ENCODE measurements at regions not wholly inside any gene's neighbourhood (a gene's known extent, or its start where the extent isn't known, plus 50 kb on each side); places are given as distances from the start of the nearest gene placed in this dataset.
"Not testable (repeated sequence)": the region's sequence is repeated elsewhere in the genome, so short reads cannot be mapped to it uniquely, and the experiment has no call there.

DNA sequence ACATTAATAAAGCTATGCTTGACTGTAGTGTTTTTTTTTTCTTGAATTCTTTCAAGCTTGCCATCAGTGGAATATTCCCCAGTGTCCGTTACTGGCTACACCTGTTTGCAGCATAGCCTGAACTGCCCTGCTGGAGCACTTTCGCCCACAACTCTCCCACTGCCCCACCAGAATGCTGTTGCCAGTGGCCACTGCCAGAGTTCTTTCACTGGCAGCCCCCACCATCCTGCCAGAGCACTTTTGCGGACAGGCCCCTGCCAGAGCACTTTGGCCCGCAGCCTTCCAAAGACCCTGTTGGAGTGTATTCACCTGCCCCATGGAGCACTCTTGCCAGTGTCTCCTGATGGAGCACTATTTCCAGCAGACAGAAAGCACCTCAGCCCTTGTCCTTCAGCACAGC is 452.3 kb upstream of the GRID2 start:
- no peak for DNase-seq (ENCODE audit: low read depth, low spot score)
- ChIA-PET POLR2A (no interaction called here), CTCF (no interaction called here)
- H3K4me3 ChIP-seq (ENCODE audit: low read depth, low read length) = no peak overlapping the region
- TF ChIP-seq, protein P1, sequence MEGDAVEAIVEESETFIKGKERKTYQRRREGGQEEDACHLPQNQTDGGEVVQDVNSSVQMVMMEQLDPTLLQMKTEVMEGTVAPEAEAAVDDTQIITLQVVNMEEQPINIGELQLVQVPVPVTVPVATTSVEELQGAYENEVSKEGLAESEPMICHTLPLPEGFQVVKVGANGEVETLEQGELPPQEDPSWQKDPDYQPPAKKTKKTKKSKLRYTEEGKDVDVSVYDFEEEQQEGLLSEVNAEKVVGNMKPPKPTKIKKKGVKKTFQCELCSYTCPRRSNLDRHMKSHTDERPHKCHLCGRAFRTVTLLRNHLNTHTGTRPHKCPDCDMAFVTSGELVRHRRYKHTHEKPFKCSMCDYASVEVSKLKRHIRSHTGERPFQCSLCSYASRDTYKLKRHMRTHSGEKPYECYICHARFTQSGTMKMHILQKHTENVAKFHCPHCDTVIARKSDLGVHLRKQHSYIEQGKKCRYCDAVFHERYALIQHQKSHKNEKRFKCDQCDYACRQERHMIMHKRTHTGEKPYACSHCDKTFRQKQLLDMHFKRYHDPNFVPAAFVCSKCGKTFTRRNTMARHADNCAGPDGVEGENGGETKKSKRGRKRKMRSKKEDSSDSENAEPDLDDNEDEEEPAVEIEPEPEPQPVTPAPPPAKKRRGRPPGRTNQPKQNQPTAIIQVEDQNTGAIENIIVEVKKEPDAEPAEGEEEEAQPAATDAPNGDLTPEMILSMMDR (IDR thresholded peaks at IDR 0.05; ENCODE audit: insufficient read depth, low read length, missing control alignments) = no peak

DNA sequence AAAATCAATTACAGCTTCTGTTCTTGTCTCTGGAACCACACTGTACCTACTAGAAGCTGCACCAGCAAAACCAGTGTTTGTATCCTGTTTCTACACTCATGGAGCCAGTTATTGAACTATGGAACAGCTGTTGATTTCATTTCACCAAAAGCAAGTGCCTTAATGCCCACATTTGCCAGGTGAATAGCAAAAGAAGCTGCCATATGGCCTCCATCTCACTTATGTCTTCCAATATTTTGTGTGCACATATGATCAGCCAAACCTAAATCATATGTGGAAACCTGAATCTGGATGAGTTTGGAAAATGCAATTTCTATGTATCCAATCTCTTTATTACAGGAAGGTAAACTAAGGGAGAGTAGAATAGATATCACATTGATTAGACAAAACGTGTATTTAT is 415.8 kb upstream of the GRID2 start:
- TF ChIP-seq, protein P1 (IDR thresholded peaks at IDR 0.05; ENCODE audit: insufficient read depth, low read length, missing control alignments) = no peak
- ChIA-PET CTCF (no interaction called here), POLR2A (no interaction called here)

DNA sequence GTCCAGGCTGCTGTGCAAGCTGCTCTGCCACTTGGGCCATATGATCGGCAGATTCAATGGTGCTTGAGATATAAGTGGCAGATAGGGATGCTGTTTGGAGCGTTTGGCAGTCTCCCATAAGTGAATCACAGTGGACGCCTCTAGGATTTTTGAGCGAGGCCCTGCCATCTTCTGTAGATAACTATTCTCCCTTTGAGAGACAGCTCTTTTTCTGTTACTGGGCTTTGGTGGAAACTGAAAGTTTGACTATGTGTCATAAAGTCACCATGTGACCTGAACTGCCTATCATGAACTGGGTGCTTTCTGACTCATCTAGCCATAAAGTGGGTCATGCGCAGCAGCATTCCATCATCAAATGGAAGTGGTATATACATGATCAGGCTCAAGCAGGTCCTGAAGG is 412.5 kb upstream of the GRID2 start:
- H3K4me3 ChIP-seq (ENCODE audit: low read depth, low read length); CTCF ChIA-PET; POLR2A ChIA-PET; DNase-seq (ENCODE audit: low read depth, low spot score): not testable (repeated sequence)

More for the DNA sequence above, 415.8 kb upstream of the GRID2 start:
- DNase-seq (ENCODE audit: low read depth, low spot score) = no peak
- H3K4me3 ChIP-seq (ENCODE audit: low read depth, low read length) = no peak overlapping the region

DNA sequence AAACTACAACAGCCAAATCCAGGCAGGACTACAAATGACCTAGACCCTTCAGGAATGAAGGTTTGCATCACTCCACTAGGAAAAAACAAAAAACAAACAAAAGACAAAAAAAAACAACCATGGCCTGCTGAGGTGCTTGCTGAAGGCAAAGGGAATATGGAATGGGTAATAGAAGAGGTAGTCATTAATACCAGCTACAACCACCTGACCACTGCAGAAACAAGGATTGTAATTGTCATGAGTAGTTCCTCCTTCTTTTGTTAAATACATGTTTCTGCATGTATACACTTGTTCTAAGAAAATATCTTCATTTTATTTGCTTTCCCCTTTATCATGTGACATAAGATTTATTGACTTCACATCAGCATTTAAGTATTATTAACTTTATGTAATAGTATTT is 409.8 kb upstream of the GRID2 start:
- POLR2A ChIA-PET = no interaction called here

DNA sequence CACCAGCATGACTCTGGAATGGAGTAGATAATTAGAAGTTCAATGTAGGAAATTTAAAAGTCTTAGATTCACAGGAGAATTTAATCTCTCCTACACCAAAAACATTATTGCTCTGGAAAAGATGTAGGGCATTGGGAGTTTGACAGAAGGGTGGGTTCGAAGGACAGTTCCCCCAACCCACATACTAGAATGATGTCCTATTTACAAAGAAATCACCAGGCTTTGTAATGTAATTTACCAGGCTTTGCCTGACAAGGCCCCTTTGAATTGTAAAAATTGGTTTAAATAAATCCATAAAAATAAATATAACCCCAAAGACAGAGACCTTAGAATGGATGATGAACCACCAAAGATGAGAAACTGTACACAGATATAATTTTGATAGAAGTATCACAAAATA is 399.2 kb upstream of the GRID2 start:
- POLR2A ChIA-PET = no interaction called here
- no peak overlapping the region for H3K4me3 ChIP-seq (ENCODE audit: low read depth, low read length)
- no peak for DNase-seq (ENCODE audit: low read depth, low spot score)
- TF ChIP-seq, protein P1 (IDR thresholded peaks at IDR 0.05; ENCODE audit: insufficient read depth, low read length, missing control alignments) = no peak
- CTCF ChIA-PET = no interaction called here

More for the DNA sequence above, 409.8 kb upstream of the GRID2 start:
- CTCF ChIA-PET = no interaction called here
- no peak for DNase-seq (ENCODE audit: low read depth, low spot score)
- no peak overlapping the region for H3K4me3 ChIP-seq (ENCODE audit: low read depth, low read length)
- TF ChIP-seq, protein P1 (IDR thresholded peaks at IDR 0.05; ENCODE audit: insufficient read depth, low read length, missing control alignments) = no peak

DNA sequence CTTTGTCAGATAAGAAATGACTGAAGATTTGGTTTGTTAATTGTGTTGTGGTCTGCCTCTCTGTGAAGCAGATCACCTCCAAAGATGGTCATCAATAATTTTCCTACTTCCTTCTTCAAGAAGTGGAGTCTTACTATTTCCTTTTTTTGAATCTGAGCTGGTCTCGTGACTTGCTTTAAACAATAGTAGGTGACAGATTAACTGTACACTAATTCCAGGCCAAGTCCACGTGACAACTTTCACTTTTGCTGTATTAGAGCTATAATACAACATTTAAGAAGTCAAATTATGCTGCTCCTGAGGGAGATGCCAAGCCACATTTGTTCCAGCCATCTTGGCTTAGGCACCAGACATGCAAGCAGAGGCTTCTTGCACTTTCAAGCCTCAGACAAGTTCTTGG is 393.8 kb upstream of the GRID2 start:
- ChIA-PET CTCF (no interaction called here), POLR2A (no interaction called here)
- DNase-seq (ENCODE audit: low read depth, low spot score) = no peak
- H3K4me3 ChIP-seq (ENCODE audit: low read depth, low read length) = no peak overlapping the region
- TF ChIP-seq, protein P1 (IDR thresholded peaks at IDR 0.05; ENCODE audit: insufficient read depth, low read length, missing control alignments) = no peak

DNA sequence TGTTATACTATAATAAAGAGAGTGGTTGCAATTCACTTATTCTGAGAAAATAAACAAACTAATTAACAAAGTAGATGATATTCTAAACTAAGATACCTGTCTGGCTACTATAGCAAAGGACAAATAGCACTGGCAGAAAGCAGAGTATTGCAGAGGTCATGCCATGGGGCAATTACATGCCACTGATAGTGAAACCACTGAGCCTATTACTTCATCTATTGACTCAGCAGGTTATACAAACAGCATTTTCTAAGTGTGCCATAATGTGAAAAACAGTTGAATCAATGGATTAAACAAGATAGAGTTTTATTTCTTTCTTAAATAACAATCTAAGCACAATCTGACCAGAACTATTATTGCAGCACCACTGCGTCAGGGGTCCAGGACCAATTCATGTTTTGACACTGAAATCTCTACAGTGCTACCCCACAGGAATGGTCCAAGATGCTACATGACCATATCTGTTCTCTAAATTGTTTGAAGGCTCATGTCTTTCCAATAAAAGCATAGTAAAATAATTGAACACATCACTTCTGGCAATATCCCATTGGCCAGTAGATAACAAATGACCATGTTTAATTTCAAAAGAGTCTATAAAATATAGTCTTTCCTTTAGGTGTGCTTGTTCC is 389.5 kb upstream of the GRID2 start:
- DNase-seq (ENCODE audit: low read depth, low spot score) = no peak
- TF ChIP-seq, protein P1 (IDR thresholded peaks at IDR 0.05; ENCODE audit: insufficient read depth, low read length, missing control alignments) = no peak
- H3K4me3 ChIP-seq (ENCODE audit: low read depth, low read length) = no peak overlapping the region
- ChIA-PET POLR2A (no interaction called here), CTCF (no interaction called here)
